DND-41 (cell line): ENCODE measurements at regions not wholly inside any gene's neighbourhood (a gene's known extent, or its start where the extent isn't known, plus 50 kb on each side); places are given as distances from the start of the nearest gene placed in this dataset.

Experiments
- ATAC-seq: fragments of 200-7000 bp; cut with Tn5 transposase; 3 replicates; pipeline ENCODE4 v1.9.1; 2021; ENCODE audit warnings: low read depth; ENCODE audit not compliant: insufficient read depth
- DNase-seq: peaks from one replicate; pipeline ENCODE4 v3.0.0-alpha.2; 2020
- H2AFZ ChIP-seq: 2 replicates; pipeline ENCODE4 v1.6.0; 2012; ENCODE audit warnings: low read depth, low read length
- H3K27ac ChIP-seq: 2 replicates; pipeline ENCODE4 v1.5.1; 2012; ENCODE audit warnings: low read length, inconsistent platforms
- H3K27me3 ChIP-seq: fragments of 200-600 bp; sonication (generic); 2 replicates; pipeline ENCODE4 v1.6.0; 2012; ENCODE audit warnings: low read length, mild to moderate bottlenecking, inconsistent platforms; ENCODE audit not compliant: insufficient read depth, poor library complexity
- H3K36me3 ChIP-seq: 2 replicates; pipeline ENCODE4 v1.5.1; 2012; ENCODE audit warnings: low read length, inconsistent platforms; ENCODE audit not compliant: insufficient read depth
- H3K4me1 ChIP-seq: 2 replicates; pipeline ENCODE4 v1.5.1; 2012; ENCODE audit warnings: mild to moderate bottlenecking, low read length; ENCODE audit not compliant: insufficient read depth
- H3K4me2 ChIP-seq: 2 replicates; pipeline ENCODE4 v1.6.0; 2012; ENCODE audit warnings: mild to moderate bottlenecking, moderate library complexity, low read length, inconsistent platforms; ENCODE audit not compliant: insufficient read depth
- H3K4me3 ChIP-seq, 2 experiments: fragments of 200-600 bp in 1 of 2; shearing (Covaris generic) in 1 of 2; 2 replicates each; pipeline ENCODE4 v1.5.1; 2012 to 2016; ENCODE audit warnings: inconsistent platforms in 2 of 2, low read length in 2 of 2, mild to moderate bottlenecking in 2 of 2, low read depth in 1 of 2, moderate library complexity in 1 of 2
- H3K79me2 ChIP-seq: 2 replicates; pipeline ENCODE4 v1.6.0; 2012; ENCODE audit warnings: low read length, inconsistent platforms; ENCODE audit not compliant: insufficient read depth
- H3K9ac ChIP-seq: 2 replicates; pipeline ENCODE4 v1.6.0; 2012; ENCODE audit warnings: low read depth, mild to moderate bottlenecking, inconsistent platforms, low read length, moderate library complexity
- H3K9me3 ChIP-seq: 2 replicates; pipeline ENCODE4 v1.5.1; 2012; ENCODE audit warnings: low read length, moderate library complexity, mild to moderate bottlenecking, inconsistent platforms; ENCODE audit not compliant: insufficient read depth, severe bottlenecking
- H4K20me1 ChIP-seq: 2 replicates; pipeline ENCODE4 v1.6.0; 2012; ENCODE audit warnings: low read length; ENCODE audit not compliant: insufficient read depth
- EZH2 ChIP-seq: IDR thresholded peaks from 3 replicates; pipeline ENCODE4 v1.6.1; 2012; ENCODE audit warnings: borderline replicate concordance, low read depth, mild to moderate bottlenecking, moderate library complexity, low read length, inconsistent platforms; ENCODE audit not compliant: severe bottlenecking
- TF ChIP-seq, protein P1 (sequence below): IDR thresholded peaks from 2 replicates; pipeline ENCODE4 v1.5.1; 2012; ENCODE audit warnings: borderline replicate concordance, low read length, moderate library complexity, mild to moderate bottlenecking; ENCODE audit not compliant: poor library complexity, severe bottlenecking; ENCODE audit errors: extremely low read depth

DNA sequence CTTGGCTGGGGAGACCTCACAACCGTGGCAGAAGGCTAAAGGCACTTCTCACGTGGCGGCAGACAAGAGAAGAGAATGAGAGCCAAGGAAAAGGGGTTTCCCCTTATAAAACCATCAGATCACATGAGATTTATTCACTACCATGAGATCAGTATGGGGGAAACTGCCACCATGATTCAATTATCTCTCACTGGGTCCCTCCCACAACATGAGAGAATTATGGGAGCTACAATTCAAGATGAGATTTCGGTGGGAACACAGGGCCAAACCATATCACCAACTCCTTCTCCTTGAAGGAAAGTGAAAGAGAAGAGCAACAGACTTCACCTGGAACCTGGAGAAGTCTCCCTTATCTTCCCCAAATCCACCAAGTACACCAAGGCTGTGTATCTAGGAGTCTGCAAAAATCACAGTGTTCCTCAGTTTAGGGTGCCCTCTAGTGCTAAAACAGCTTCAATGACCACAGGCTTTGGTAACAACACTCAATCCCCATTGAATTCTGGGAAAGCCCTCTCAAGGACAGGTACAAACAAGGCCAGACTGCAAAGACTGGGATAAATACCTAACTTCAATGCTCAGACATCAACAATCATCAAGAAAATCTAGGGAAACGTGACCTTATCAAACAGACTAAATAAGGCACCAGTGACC, 148.8 kb upstream of the SRD5A2 start:
- Histone ChIP-seq H3K9me3 (no peaks in the 10 kb centered on the region), H3K27ac (no peak overlapping the region), H3K4me3 (no peak overlapping the region), H2AFZ (no peak overlapping the region), H3K36me3 (no peaks in the 10 kb centered on the region), H3K4me1 (no peaks in the 10 kb centered on the region), H3K9ac (no peak overlapping the region), H4K20me1 (no peaks in the 10 kb centered on the region), H3K27me3 (no peaks in the 10 kb centered on the region), H3K4me2 (no peak overlapping the region), H3K79me2 (no peaks in the 10 kb centered on the region)
- ATAC-seq (0 out of 3 replicates have a peak, but pooled peaks have one; percentile 49), DNase-seq (no peak)
- TF ChIP-seq, protein P1, sequence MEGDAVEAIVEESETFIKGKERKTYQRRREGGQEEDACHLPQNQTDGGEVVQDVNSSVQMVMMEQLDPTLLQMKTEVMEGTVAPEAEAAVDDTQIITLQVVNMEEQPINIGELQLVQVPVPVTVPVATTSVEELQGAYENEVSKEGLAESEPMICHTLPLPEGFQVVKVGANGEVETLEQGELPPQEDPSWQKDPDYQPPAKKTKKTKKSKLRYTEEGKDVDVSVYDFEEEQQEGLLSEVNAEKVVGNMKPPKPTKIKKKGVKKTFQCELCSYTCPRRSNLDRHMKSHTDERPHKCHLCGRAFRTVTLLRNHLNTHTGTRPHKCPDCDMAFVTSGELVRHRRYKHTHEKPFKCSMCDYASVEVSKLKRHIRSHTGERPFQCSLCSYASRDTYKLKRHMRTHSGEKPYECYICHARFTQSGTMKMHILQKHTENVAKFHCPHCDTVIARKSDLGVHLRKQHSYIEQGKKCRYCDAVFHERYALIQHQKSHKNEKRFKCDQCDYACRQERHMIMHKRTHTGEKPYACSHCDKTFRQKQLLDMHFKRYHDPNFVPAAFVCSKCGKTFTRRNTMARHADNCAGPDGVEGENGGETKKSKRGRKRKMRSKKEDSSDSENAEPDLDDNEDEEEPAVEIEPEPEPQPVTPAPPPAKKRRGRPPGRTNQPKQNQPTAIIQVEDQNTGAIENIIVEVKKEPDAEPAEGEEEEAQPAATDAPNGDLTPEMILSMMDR: peak; percentile 60
- no peak for TF ChIP-seq EZH2

DNA sequence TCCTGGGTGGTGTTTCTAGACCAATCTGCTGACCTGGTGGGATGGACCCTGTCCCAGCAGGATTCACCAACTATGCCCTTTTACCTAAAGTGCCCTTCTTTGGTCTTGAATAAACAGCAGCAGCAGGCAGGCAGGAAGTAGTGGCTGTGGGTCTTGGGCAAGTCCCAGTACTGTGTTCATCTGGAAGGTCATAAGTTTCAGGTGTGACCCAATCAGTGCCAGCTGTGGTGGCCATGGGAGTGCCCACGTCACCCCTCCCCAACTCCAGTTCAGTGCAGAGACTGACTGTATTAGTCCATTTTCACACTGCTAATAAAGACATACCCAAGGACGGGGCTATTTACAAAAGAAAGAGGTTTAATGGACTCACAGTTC, 148.3 kb upstream of the SRD5A2 start:
- ATAC-seq: no peak
- no peaks in the 10 kb centered on the region for H3K4me1 ChIP-seq
- no peaks in the 10 kb centered on the region for H4K20me1 ChIP-seq
- no peak overlapping the region for H3K4me3 ChIP-seq
- H3K79me2 ChIP-seq: no peaks in the 10 kb centered on the region
- H3K9me3 ChIP-seq: no peaks in the 10 kb centered on the region
- no peak overlapping the region for H3K9ac ChIP-seq
- H3K27me3 ChIP-seq: no peaks in the 10 kb centered on the region
- no peak for DNase-seq
- no peaks in the 10 kb centered on the region for H3K36me3 ChIP-seq
- no peak overlapping the region for H3K27ac ChIP-seq
- H2AFZ ChIP-seq: no peak overlapping the region
- H3K4me2 ChIP-seq: no peak overlapping the region
- TF ChIP-seq, protein P1: no peak
- TF ChIP-seq EZH2: no peak

DNA sequence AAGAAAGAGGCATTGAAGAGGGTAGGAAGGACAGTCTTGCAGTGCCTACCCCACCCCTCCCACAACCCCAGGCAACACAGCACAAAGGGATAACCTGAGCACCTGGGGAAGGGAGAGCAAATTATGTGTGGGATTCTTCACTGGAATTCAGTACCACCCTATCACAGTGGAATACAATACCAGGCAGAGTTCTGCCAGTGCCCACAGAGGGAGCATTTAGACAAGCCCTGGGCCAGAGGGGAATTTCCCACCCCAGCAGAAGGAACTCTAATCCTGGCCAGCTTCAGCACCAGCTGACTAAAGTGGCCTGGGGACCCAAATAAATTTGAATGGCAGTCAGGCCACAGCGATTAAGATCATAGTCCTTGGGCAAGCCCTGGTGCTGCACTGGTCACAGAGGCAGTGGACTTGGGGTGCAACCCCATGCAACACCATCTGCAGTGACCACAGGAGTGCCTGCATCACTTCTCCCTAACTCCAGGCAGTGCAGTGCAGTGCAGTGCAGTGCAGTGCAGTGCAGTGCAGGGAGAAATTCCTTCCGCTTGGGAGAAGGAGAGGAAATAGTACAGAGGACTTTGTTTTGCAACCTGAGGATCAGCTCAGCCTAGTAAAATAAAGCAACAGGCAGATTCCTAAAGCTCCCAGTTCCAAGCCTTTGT, 147.8 kb upstream of the SRD5A2 start:
- Histone ChIP-seq H3K79me2 (no peaks in the 10 kb centered on the region), H3K36me3 (no peaks in the 10 kb centered on the region), H3K9ac (no peak overlapping the region), H2AFZ (no peak overlapping the region), H4K20me1 (no peaks in the 10 kb centered on the region), H3K9me3 (no peaks in the 10 kb centered on the region), H3K4me3 (no peak overlapping the region), H3K27ac (no peak overlapping the region), H3K4me2 (no peak overlapping the region), H3K4me1 (no peaks in the 10 kb centered on the region), H3K27me3 (no peaks in the 10 kb centered on the region)
- DNase-seq (no peak), ATAC-seq (no peak)
- TF ChIP-seq, protein P1: no peak
- no peak for TF ChIP-seq EZH2
